ENCODE measurements at regions not wholly inside any gene's neighbourhood (a gene's known extent, or its start where the extent isn't known, plus 50 kb on each side); places are given as distances from the start of the nearest gene placed in this dataset.

DNA sequence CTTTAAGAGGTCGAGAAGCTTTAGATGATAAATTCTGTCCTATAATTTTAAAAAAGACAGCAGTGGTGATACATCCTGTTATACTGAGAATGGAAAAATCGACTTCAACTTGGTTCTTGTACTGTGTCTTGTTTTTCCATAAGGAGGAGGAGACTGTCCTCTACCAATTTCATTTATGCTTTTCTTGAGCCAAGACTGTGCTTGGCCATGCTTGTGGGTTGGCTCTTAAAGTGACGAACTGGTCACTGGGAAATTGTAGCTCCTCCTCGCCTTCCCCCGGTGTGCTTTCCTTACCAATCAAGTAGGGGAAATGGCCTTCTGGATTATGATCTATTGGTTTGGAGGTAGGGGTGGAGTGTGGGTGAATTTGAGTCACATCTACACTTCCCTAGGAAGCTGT lies 67.1 kb upstream of the HSPB3 start:
- H3K36me3 ChIP-seq, result no peaks in the 10 kb centered on the region
- no peaks in the 10 kb centered on the region for H3K9me3 ChIP-seq
- no peaks in the 10 kb centered on the region for H3K4me1 ChIP-seq
- DNase-seq, result peak; percentile 64
- intact Hi-C loops (cut with DNase I), result no loop called here
- no peak overlapping the region for H3K4me3 ChIP-seq
- TF ChIP-seq POLR2AphosphoS5 (IDR thresholded peaks at IDR 0.05), result no peak
- TF ChIP-seq POLR2A (IDR thresholded peaks at IDR 0.05), result no peak
- TF ChIP-seq, protein P1, sequence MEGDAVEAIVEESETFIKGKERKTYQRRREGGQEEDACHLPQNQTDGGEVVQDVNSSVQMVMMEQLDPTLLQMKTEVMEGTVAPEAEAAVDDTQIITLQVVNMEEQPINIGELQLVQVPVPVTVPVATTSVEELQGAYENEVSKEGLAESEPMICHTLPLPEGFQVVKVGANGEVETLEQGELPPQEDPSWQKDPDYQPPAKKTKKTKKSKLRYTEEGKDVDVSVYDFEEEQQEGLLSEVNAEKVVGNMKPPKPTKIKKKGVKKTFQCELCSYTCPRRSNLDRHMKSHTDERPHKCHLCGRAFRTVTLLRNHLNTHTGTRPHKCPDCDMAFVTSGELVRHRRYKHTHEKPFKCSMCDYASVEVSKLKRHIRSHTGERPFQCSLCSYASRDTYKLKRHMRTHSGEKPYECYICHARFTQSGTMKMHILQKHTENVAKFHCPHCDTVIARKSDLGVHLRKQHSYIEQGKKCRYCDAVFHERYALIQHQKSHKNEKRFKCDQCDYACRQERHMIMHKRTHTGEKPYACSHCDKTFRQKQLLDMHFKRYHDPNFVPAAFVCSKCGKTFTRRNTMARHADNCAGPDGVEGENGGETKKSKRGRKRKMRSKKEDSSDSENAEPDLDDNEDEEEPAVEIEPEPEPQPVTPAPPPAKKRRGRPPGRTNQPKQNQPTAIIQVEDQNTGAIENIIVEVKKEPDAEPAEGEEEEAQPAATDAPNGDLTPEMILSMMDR (IDR thresholded peaks at IDR 0.05), result no peak
- no peak for TF ChIP-seq EP300 (IDR thresholded peaks at IDR 0.05)
- peak overlapping the region in 2 of 4 donors; percentile 18 to 23 for H3K27ac ChIP-seq
- H3K27me3 ChIP-seq, result no peaks in the 10 kb centered on the region
- 77 to 82% methylated on average over 5 of the region's 5 CpGs for WGBS, 2 donors

DNA sequence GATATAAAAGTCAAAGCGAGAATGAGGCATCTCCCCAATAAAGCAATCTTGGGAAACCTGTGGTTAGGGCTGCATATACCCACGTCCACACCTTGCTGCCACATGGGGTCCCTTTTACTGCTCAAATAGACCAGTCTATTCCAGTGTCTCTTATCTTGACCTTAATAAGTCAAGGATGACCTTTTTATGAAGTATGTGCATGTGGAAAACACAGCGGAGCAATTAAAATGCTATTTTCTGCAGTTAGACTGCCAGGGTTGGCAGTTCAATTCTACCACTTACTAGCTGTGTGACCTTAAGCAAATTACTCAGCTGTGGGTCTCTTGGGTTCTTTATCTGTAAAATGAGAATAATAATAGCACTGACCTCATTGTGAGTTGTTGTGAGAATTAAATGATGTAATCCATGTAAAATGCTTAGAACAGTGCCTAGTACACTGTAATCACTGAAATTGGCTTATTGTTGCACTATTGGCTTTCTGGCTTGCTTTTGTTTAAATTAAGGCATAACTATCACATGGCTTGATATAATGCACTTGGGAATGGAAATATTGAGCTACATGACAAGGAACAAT lies 67.8 kb upstream of the HSPB3 start:
- no peaks in the 10 kb centered on the region for H3K4me1 ChIP-seq
- DNase-seq, result no peak
- no peak overlapping the region for H3K4me3 ChIP-seq
- no peak for TF ChIP-seq POLR2AphosphoS5 (IDR thresholded peaks at IDR 0.05)
- TF ChIP-seq, protein P1 (IDR thresholded peaks at IDR 0.05), result no peak
- no peak for TF ChIP-seq POLR2A (IDR thresholded peaks at IDR 0.05)
- no peak for TF ChIP-seq EP300 (IDR thresholded peaks at IDR 0.05)
- peak overlapping the region in 1 of 4 donors; percentile 23 for H3K27ac ChIP-seq
- no peaks in the 10 kb centered on the region for H3K27me3 ChIP-seq
- H3K36me3 ChIP-seq, result no peaks in the 10 kb centered on the region
- no peaks in the 10 kb centered on the region for H3K9me3 ChIP-seq
- intact Hi-C loops (cut with DNase I), result no loop called here
- 89 to 90% methylated on average over 3 of the region's 3 CpGs for WGBS, 2 donors

DNA sequence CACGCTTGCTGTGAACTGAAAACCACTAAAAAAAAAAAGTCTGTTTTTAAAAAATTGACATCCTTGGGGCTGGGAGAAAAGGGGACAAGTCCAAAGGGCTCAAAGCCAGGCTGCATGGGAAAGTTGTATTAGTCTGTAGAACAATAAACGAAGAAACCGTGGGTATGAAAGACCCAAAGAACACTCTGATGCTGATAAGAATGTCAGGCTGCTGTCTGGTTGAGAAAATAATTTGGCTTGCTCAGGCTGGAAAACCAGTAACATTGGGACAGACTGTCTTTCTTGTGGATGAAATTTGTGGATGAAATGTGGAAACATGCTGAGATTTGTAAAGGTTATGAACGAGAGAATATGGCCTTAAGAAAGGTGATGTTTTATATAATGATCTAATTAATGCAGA lies 68.5 kb upstream of the HSPB3 start:
- no peaks in the 10 kb centered on the region for H3K27me3 ChIP-seq
- H3K4me1 ChIP-seq, result no peaks in the 10 kb centered on the region
- TF ChIP-seq POLR2A (IDR thresholded peaks at IDR 0.05), result no peak
- no peak for TF ChIP-seq POLR2AphosphoS5 (IDR thresholded peaks at IDR 0.05)
- H3K36me3 ChIP-seq, result no peaks in the 10 kb centered on the region
- intact Hi-C loops (cut with DNase I), result no loop called here
- no peak overlapping the region for H3K27ac ChIP-seq
- DNase-seq, result no peak
- 82 to 88% methylated on average over 4 of the region's 4 CpGs for WGBS, 2 donors
- H3K4me3 ChIP-seq, result no peak overlapping the region
- no peaks in the 10 kb centered on the region for H3K9me3 ChIP-seq

DNA sequence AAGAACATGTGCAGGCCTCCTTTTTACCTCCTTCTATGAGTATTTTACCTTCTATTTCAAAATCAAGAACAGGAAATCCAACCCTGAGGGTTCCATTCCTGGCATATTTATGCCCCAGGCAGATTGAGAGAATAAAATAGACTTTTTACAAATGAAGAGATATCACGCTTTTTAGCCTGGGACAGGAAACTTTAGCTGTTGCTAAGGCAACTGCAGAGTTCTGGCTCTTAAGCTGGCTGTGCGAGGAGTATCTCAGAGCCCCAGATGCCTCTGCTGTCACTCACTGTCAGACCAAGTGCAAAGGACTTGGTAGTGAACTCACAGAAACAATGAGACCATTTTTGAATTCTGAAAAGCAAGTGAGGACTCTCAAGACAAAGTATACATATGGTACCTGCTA lies 69.5 kb upstream of the HSPB3 start:
- no peaks in the 10 kb centered on the region for H3K9me3 ChIP-seq
- no peak for TF ChIP-seq EP300 (IDR thresholded peaks at IDR 0.05)
- TF ChIP-seq POLR2A (IDR thresholded peaks at IDR 0.05), result no peak
- TF ChIP-seq, protein P1 (IDR thresholded peaks at IDR 0.05), result no peak
- H3K4me3 ChIP-seq, result no peak overlapping the region
- H3K4me1 ChIP-seq, result no peaks in the 10 kb centered on the region
- 59 to 87% methylated on average over 2 of the region's 2 CpGs for WGBS, 2 donors
- intact Hi-C loops (cut with DNase I), result no loop called here
- no peaks in the 10 kb centered on the region for H3K27me3 ChIP-seq
- H3K36me3 ChIP-seq, result no peaks in the 10 kb centered on the region
- no peak overlapping the region for H3K27ac ChIP-seq
- DNase-seq, result no peak

DNA sequence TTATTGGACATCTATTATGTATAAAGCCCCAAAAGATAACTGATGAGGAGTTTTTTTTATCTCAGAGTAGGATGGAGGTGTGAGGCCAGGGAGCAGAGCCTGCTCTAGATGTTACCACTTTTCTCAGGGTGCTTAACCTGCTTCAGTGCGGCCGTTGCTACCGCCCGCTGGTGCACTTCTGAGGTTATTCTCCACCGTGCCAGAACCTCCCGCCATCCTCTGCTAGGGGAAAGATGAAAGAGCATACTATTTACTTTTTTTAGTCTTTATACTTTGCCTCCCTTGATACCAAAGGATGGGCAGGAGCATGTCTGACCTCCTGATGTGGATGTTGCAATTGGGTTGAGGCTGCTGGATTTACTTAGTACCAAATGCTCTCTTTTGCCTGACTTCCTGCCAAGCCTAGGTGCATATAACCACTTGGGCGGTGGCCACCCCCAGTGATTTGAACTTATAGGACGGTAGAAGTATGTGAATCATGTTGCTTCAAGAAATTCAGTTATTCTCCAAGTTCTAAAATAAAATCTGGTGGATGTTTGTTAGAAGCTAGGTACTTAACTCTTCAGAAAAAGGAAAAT lies 71.1 kb upstream of the HSPB3 start:
- 24 to 60% methylated on average over 8 of the region's 8 CpGs for WGBS, 2 donors
- Histone ChIP-seq H3K4me3 (no peak overlapping the region), H3K36me3 (no peaks in the 10 kb centered on the region), H3K27me3 (no peaks in the 10 kb centered on the region), H3K27ac (no peak overlapping the region), H3K4me1 (no peaks in the 10 kb centered on the region), H3K9me3 (no peaks in the 10 kb centered on the region)
- no peak for DNase-seq
- intact Hi-C loops (cut with DNase I), result no loop called here
- TF ChIP-seq EP300 (IDR thresholded peaks at IDR 0.05), result no peak
- no peak for TF ChIP-seq POLR2A (IDR thresholded peaks at IDR 0.05)
- TF ChIP-seq POLR2AphosphoS5 (IDR thresholded peaks at IDR 0.05), result no peak
- TF ChIP-seq, protein P1 (IDR thresholded peaks at IDR 0.05), result no peak

Data from sigmoid colon (tissue), 6 donors.